AG08395 (cell line): ENCODE measurements at regions not wholly inside any gene's neighbourhood (a gene's known extent, or its start where the extent isn't known, plus 50 kb on each side); places are given as distances from the start of the nearest gene placed in this dataset.
"Not testable (repeated sequence)": the region's sequence is repeated elsewhere in the genome, so short reads cannot be mapped to it uniquely, and the experiment has no call there.

Experiments used
- DNase-seq: peaks from one replicate; pipeline ENCODE4 v3.0.0; 2012; ENCODE audit warnings: mixed read lengths, low spot score

DNA sequence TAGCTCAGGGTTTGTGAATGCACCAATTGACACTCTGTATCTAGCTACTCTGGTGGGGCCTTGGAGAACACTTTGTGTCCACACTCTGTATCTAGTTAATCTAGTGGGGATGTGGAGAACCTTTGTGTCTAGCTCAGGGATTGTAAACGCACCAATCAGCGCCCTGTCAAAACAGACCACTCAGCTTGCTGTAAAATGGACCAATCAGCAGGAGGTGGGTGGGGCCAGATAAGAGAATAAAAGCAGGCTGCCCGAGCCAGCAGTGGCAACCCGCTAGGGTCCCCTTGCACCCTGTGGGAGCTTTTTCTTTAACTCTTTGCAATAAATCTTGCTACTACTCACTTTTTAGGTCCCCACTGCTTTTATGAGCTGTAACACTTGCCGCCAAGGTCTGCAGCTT, 115.6 kb upstream of the MBNL1 start:
- DNase-seq, result not testable (repeated sequence)

GRCh38 chr3:152155246-152156020, 113.3 kb upstream of the MBNL1 start:
- DNase-seq, result no peak

GRCh38 chr3:152156880-152157279, 111.8 kb upstream of the MBNL1 start:
- no peak for DNase-seq

DNA sequence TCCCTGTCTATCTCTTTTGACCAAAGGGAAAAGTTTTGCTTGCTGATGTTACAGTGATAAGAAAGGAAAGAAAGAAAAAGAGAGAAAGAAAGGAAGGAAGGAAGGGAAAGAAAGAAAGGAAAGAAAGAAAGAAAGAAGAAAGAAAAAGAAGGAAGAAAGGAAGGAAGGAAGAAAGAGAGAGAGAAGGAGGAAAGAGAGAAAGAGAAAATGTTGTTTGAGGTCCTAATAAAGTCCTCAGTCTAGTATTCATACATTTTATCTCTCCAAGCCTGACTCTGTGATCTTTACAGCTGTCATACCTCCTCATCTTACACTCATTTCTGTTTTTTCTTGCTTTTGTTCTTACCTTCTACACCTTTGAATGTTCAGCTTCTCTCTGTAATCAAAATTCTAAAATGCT, 111.4 kb upstream of the MBNL1 start:
- no peak for DNase-seq

- DNase-seq, result peak; percentile 36
Observed at GRCh38 chr3:152159328-152159727, 109.4 kb upstream of the MBNL1 start.

- no peak for DNase-seq
Observed at GRCh38 chr3:152160350-152161011, 108.2 kb upstream of the MBNL1 start.

- no peak for DNase-seq
Observed at GRCh38 chr3:152172460-152172859, 96.3 kb upstream of the MBNL1 start.

- no peak for DNase-seq
Observed at GRCh38 chr3:152173627-152174026, 95.1 kb upstream of the MBNL1 start.

DNA sequence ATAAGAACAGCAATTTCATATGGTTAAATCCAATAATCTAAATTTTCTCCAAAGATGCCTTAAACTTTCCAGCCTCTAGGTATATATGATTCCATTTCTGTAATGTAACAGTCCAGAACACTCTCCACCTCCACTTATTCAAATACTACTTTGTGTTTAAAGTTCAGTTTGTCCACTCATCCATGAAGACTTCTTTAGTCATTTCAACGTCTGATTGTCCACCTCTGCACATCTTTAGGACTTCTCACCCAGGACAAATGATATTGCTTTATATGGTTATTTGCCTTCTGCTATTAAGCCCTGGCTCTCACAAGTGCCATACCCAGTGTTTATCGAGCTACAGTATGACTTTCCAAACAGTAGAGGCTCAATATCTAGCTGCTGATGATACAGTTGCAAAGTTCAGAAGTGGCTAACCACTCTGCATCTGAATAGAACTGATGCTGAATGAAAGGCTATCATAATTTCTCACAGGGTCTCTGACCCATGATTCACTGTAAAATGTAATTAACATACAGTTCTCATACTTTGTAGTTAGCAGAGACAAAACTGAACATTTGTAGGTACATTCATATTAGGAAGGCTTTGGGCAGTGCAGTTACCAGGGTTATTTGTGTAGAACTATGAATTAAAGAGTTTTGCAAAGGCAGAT, 93.7 kb upstream of the MBNL1 start:
- no peak for DNase-seq

- peak; percentile 42 for DNase-seq
Observed at GRCh38 chr3:152175528-152175889, 93.2 kb upstream of the MBNL1 start.

DNA sequence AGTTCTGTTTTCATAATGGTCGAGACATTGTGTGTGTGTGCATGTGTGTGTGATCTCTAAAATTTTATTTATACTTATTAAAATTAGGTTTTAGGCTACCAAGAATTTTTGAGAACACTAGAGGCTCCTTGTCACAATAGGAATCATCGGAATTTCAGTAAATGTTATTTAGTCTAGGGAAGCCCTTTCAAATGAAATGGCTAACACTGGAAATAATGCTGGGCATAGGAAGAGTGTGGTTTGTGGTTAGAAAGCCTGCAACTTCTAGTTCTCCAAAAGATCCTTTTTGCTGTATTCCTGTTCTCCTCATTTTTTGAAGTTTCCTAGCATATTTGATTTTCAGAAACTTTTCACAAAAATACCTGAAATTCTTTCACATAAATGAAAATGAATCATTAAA, 92.5 kb upstream of the MBNL1 start:
- peak; percentile 33 for DNase-seq

- DNase-seq, result no peak
Observed at GRCh38 chr3:152176998-152177397, 91.7 kb upstream of the MBNL1 start.

- DNase-seq, result no peak
Observed at GRCh38 chr3:152177757-152178156, 91.0 kb upstream of the MBNL1 start.

DNA sequence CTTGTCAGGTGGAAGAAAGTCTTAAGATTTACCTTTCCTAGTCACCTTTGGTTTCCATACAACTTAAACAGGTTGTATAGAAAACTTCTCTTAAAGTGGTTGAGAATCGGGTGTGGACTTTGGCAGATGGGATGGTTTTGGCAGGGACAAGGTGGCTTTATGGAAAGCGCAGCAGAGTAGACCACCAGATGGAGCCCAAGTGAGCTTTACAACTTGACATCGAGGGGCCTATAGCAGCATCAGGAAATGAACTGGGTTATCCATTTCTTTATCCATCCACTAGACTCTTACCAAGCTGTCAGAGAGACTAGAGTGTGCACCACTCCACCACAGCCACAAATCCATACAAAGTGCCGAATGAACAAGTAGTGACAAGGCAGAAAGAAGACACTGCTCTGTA, 85.3 kb upstream of the MBNL1 start:
- no peak for DNase-seq

- no peak for DNase-seq
Observed at GRCh38 chr3:152184971-152185686, 83.6 kb upstream of the MBNL1 start.

- DNase-seq, result no peak
Observed at GRCh38 chr3:152185891-152186630, 82.7 kb upstream of the MBNL1 start.

- no peak for DNase-seq
Observed at GRCh38 chr3:152190636-152191183, 78.0 kb upstream of the MBNL1 start.

DNA sequence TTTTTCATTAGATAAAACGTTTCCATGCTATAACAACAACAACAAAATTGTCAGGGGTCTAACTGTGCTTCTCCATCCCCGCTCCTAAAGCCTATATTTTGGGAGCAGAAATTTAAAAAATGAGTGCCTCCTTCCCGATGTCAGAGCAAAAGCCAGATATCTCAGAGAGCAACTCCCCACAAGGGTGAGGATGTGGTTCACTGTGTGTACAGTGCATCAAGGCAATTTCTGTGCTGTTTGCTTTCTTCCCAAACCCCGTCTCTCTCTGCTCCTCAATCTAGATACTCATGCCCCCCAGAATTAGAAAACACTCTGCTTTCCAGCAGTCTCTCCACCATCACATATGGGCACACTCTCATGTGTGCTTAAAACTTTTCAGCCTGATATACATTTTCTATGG, 76.7 kb upstream of the MBNL1 start:
- DNase-seq, result no peak

GRCh38 chr3:152192936-152193672, 75.6 kb upstream of the MBNL1 start:
- no peak for DNase-seq

- no peak for DNase-seq
Observed at GRCh38 chr3:152193673-152194267, 75.0 kb upstream of the MBNL1 start.

GRCh38 chr3:152195206-152195605, 73.5 kb upstream of the MBNL1 start:
- no peak for DNase-seq
